ENCODE measurements at regions not wholly inside any gene's neighbourhood (a gene's known extent, or its start where the extent isn't known, plus 50 kb on each side); places are given as distances from the start of the nearest gene placed in this dataset.

DNA sequence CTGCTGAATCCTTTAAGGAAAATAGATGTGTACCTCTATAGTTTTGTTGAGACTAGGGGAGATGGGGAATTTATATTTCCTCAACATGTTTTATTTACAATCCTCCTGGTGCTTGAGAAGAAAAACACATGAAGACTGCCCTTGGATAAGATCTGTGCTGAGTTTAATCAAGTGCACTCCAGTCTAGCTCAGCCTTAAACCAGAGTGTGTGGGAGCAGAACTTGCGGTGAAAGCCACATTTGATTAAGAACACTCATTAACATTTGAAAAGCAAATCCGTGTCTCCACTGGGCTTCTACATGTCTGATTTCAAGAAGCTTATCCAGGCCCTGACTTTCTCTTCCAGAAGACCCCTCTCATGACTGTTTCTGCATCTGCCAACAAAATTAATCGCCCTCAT lies 84.8 kb upstream of the ITGA6 start:
- ChIA-PET CTCF (interaction anchor here (0.6 kb wide), 1 partner anchor 34 kb away, joined by 4 read pairs; no protein-coding TSS in a partner anchor), POLR2A (ENCODE audit: low non-redundant PET) (no interaction called here)
- no peak overlapping the region for H3K27ac ChIP-seq
- TF ChIP-seq, protein P1, sequence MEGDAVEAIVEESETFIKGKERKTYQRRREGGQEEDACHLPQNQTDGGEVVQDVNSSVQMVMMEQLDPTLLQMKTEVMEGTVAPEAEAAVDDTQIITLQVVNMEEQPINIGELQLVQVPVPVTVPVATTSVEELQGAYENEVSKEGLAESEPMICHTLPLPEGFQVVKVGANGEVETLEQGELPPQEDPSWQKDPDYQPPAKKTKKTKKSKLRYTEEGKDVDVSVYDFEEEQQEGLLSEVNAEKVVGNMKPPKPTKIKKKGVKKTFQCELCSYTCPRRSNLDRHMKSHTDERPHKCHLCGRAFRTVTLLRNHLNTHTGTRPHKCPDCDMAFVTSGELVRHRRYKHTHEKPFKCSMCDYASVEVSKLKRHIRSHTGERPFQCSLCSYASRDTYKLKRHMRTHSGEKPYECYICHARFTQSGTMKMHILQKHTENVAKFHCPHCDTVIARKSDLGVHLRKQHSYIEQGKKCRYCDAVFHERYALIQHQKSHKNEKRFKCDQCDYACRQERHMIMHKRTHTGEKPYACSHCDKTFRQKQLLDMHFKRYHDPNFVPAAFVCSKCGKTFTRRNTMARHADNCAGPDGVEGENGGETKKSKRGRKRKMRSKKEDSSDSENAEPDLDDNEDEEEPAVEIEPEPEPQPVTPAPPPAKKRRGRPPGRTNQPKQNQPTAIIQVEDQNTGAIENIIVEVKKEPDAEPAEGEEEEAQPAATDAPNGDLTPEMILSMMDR (conservative IDR thresholded peaks at IDR 0.05; ENCODE audit: low read depth), result no peak
- DNase-seq (ENCODE audit: low spot score), result no peak

- TF ChIP-seq, protein P1 (conservative IDR thresholded peaks at IDR 0.05; ENCODE audit: low read depth), result no peak
- POLR2A ChIA-PET (ENCODE audit: low non-redundant PET), result no interaction called here
These were observed 83.2 kb upstream of the ITGA6 start for GRCh38 chr2:172344159-172344558.

DNA sequence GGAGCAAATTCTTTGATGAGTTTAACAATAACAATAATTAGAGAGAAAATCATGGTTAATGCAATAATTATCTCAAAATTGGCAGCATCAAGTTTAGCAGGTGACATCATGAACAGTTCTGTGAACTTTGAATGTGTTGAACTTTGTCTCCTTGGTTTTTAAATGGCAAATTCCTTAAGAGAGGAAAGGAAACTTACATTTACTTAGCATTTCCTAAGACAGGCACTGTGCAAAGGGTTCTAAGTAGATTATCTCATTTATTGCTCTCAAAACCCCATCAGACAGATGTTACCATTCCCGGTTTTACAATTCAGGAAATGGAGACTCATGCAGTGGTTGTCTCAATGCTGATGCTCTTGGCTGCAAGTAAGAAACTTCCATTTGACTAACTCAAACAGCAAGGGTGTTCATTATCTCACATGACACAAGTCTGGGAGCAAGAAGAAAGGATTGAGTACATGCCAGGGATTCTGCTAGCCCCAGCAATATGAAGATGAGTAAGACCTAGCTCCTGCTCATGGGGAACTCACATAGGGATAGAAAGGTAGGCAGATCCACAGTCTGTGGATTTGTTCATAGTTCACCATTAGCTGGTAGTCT lies 81.3 kb upstream of the ITGA6 start:
- H3K27ac ChIP-seq, result no peak overlapping the region
- TF ChIP-seq, protein P1 (conservative IDR thresholded peaks at IDR 0.05; ENCODE audit: low read depth), result no peak
- DNase-seq (ENCODE audit: low spot score), result no peak
- ChIA-PET POLR2A (ENCODE audit: low non-redundant PET) (no interaction called here), CTCF (no interaction called here)

More at GRCh38 chr2:172344159-172344558, 83.2 kb upstream of the ITGA6 start:
- H3K27ac ChIP-seq, result no peak overlapping the region
- DNase-seq (ENCODE audit: low spot score), result no peak
- CTCF ChIA-PET, result no interaction called here

- H3K27ac ChIP-seq, result no peak overlapping the region
- ChIA-PET POLR2A (ENCODE audit: low non-redundant PET) (no interaction called here), CTCF (no interaction called here)
- TF ChIP-seq, protein P1 (conservative IDR thresholded peaks at IDR 0.05; ENCODE audit: low read depth), result no peak
- DNase-seq (ENCODE audit: low spot score), result no peak
These were observed 78.7 kb upstream of the ITGA6 start for GRCh38 chr2:172348555-172349288.

DNA sequence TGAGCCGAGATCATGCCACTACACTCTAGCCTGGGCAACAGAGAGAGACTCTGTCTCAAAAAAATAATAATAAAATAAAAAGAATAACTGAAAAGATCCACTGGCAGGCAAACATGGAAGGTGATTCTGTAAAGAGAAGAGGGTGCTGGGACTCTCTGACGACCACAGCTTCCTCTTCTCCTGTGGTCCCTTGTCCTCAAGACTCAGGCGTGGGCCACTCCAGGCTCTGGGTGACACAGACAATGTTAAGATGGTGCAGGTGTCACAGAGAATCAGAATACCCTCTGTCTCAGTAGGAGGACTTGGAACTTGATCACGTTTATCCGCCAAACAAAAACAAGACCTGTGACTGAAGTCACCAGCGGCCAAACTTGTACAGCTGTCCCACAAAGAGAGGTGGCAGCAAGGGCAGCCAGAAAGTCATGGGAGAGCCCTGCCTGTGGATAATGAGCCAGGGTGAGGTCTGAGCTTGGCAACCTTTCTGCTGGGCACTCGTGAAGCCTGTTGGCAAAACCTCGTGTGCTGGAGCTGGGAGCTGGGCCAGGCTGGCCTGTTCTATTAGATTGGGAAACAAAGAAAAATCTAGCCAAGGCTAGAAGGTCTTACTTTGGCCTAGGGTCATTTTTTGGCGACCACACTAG lies 76.4 kb upstream of the ITGA6 start:
- DNase-seq (ENCODE audit: low spot score), result no peak
- CTCF ChIA-PET, result no interaction called here
- POLR2A ChIA-PET (ENCODE audit: low non-redundant PET), result no interaction called here
- TF ChIP-seq, protein P1 (conservative IDR thresholded peaks at IDR 0.05; ENCODE audit: low read depth), result no peak
- no peak overlapping the region for H3K27ac ChIP-seq

DNA sequence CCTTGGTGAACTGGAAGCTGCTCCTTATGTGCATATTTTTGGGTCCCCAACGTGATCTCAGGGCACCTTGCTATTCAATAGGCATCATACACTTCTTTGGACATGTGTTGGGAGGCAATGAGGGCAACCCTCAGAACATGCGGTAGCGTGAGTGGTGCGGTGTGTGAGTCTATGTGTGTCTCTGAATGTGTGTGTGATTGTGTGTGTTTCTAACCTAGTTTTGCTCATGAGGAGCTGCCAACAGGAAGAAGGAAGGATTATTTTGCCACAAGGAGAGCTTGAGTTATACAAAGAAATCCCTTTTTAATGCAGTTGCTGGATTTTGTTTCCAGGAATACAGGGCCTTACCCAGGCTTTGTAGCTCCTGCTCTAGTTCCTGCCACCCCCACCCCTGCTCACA lies 75.8 kb upstream of the ITGA6 start:
- TF ChIP-seq, protein P1 (conservative IDR thresholded peaks at IDR 0.05; ENCODE audit: low read depth), result no peak
- CTCF ChIA-PET, result no interaction called here
- DNase-seq (ENCODE audit: low spot score), result no peak
- POLR2A ChIA-PET (ENCODE audit: low non-redundant PET), result no interaction called here
- no peak overlapping the region for H3K27ac ChIP-seq
